WTC11 (cell line): ENCODE measurements at regions not wholly inside any gene's neighbourhood (a gene's known extent, or its start where the extent isn't known, plus 50 kb on each side); places are given as distances from the start of the nearest gene placed in this dataset.

Source experiments
- ATAC-seq: fragments of 200-7000 bp; cut with Tn5 transposase; 2 replicates; pipeline ENCODE4 v1.10.0; 2021; ENCODE audit warnings: mild to moderate bottlenecking, moderate library complexity
- CTCF ChIA-PET: fragments of 300-600 bp; sonication (Branson Sonifier 250); formaldehyde crosslinking; loops from one replicate; lab custom pipeline; 2021; ENCODE audit warnings: antibody characterized with exemption; lab: Charles Lee
- POLR2A ChIA-PET: fragments of 350-600 bp; sonication (Branson Sonifier 250); formaldehyde crosslinking; loops from one replicate; lab custom pipeline; 2021; ENCODE audit warnings: antibody characterized with exemption; lab: Charles Lee
- DNase-seq: peaks from one replicate; pipeline ENCODE4 v3.0.0; 2021; ENCODE audit warnings: low spot score
- H3K27ac Mint-ChIP-seq: 2 replicates; pipeline ENCODE4 v1.8.0; 2021; ENCODE audit warnings: mixed read lengths
- H3K27me3 Mint-ChIP-seq: 2 replicates; pipeline ENCODE4 v1.8.0; 2021; ENCODE audit warnings: low read depth, mild to moderate bottlenecking, moderate library complexity, mixed read lengths
- H3K36me3 Mint-ChIP-seq: 2 replicates; pipeline ENCODE4 v1.8.0; 2021; ENCODE audit warnings: mixed read lengths
- H3K4me1 Mint-ChIP-seq: 2 replicates; pipeline ENCODE4 v1.8.0; 2022; ENCODE audit warnings: mixed read lengths
- H3K4me3 Mint-ChIP-seq: 2 replicates; pipeline ENCODE4 v1.8.0; 2021; ENCODE audit warnings: mild to moderate bottlenecking, moderate library complexity, mixed read lengths
- H3K9me3 Mint-ChIP-seq: 2 replicates; pipeline ENCODE4 v1.8.0; 2021; ENCODE audit warnings: mixed read lengths
- CREM ChIP-seq: sonication (generic); formaldehyde crosslinking; IDR thresholded peaks from 2 replicates; pipeline ENCODE4 v1.8.1; 2022; ENCODE audit warnings: mild to moderate bottlenecking, missing genetic modification reagents, moderate library complexity
- ESRRA ChIP-seq: sonication (generic); formaldehyde crosslinking; IDR thresholded peaks from 2 replicates; pipeline ENCODE4 v1.8.1; 2022; ENCODE audit warnings: mild to moderate bottlenecking, missing genetic modification reagents, borderline replicate concordance
- FOXK1 ChIP-seq: sonication (generic); formaldehyde crosslinking; IDR thresholded peaks from 2 replicates; pipeline ENCODE4 v1.8.0; 2022; ENCODE audit warnings: mild to moderate bottlenecking, moderate library complexity, missing genetic modification reagents
- GTF2I ChIP-seq: fragments of 250-450 bp; sonication (Bioruptor Pico); conservative IDR thresholded peaks from 2 replicates; pipeline ENCODE4 v1.4.0; 2021; ENCODE audit warnings: mild to moderate bottlenecking
- HMGXB4 ChIP-seq: sonication (generic); formaldehyde crosslinking; IDR thresholded peaks from 2 replicates; pipeline ENCODE4 v1.8.1; 2023; ENCODE audit warnings: mild to moderate bottlenecking, moderate library complexity, missing genetic modification reagents
- KAT7 ChIP-seq: sonication (generic); formaldehyde crosslinking; IDR thresholded peaks from 2 replicates; pipeline ENCODE4 v1.8.1; 2023; ENCODE audit warnings: missing genetic modification reagents, mild to moderate bottlenecking, borderline replicate concordance
- MLX ChIP-seq: sonication (generic); formaldehyde crosslinking; IDR thresholded peaks from 2 replicates; pipeline ENCODE4 v1.8.1; 2023; ENCODE audit warnings: mild to moderate bottlenecking, missing genetic modification reagents, moderate library complexity
- NFATC4 ChIP-seq: fragments of 250-450 bp; sonication (Bioruptor Pico); IDR thresholded peaks from 2 replicates; pipeline ENCODE4 v1.9.0; 2021; ENCODE audit warnings: mild to moderate bottlenecking
- NFE2L1 ChIP-seq: sonication (generic); formaldehyde crosslinking; IDR thresholded peaks from 2 replicates; pipeline ENCODE4 v1.8.1; 2023; ENCODE audit warnings: missing genetic modification reagents
- NR2C2 ChIP-seq: sonication (generic); formaldehyde crosslinking; IDR thresholded peaks from 2 replicates; pipeline ENCODE4 v1.8.0; 2022; ENCODE audit warnings: mild to moderate bottlenecking, missing genetic modification reagents
- PRRX2 ChIP-seq: fragments of 250-450 bp; sonication (Bioruptor Pico); IDR thresholded peaks from 2 replicates; pipeline ENCODE4 v1.8.0; 2021; ENCODE audit warnings: mild to moderate bottlenecking
- RELA ChIP-seq: sonication (generic); formaldehyde crosslinking; IDR thresholded peaks from 2 replicates; pipeline ENCODE4 v1.8.1; 2022; ENCODE audit warnings: missing genetic modification reagents, mild to moderate bottlenecking, borderline replicate concordance
- ZMAT4 ChIP-seq: fragments of 250-450 bp; sonication (Bioruptor Pico); IDR thresholded peaks from 2 replicates; pipeline ENCODE4 v1.9.0; 2021; ENCODE audit warnings: mild to moderate bottlenecking
- ZNF396 ChIP-seq: fragments of 250-450 bp; sonication (Bioruptor Pico); IDR thresholded peaks from 2 replicates; pipeline ENCODE4 v1.8.0; 2021; ENCODE audit warnings: mild to moderate bottlenecking, moderate library complexity, borderline replicate concordance
- ZNF423 ChIP-seq: fragments of 250-450 bp; sonication (Bioruptor Pico); IDR thresholded peaks from 2 replicates; pipeline ENCODE4 v2.1.2; 2022; ENCODE audit warnings: mild to moderate bottlenecking, moderate library complexity
- ZNF671 ChIP-seq: fragments of 250-450 bp; sonication (Bioruptor Pico); IDR thresholded peaks from 2 replicates; pipeline ENCODE4 v1.8.0; 2021; ENCODE audit warnings: mild to moderate bottlenecking
- TF ChIP-seq, protein P1 (sequence below): sonication (generic); formaldehyde crosslinking; IDR thresholded peaks from 2 replicates; pipeline ENCODE4 v1.8.0; 2023; ENCODE audit warnings: mild to moderate bottlenecking, missing genetic modification reagents
- TF ChIP-seq, protein P2 (sequence below): sonication (generic); formaldehyde crosslinking; IDR thresholded peaks from 2 replicates; pipeline ENCODE4 v1.8.0; 2022; ENCODE audit warnings: missing genetic modification reagents

- Mint-ChIP-seq H3K27me3 (no peaks in the 10 kb centered on the region), H3K4me3 (no peak overlapping the region), H3K27ac (no peak overlapping the region)
- no peak for DNase-seq
- CTCF ChIA-PET, result interaction anchor here (0.9 kb wide), 1 partner anchor 12 kb away, joined by 4 read pairs; no protein-coding TSS in a partner anchor
- no peak for TF ChIP-seq ZNF671 (CRISPR knock-in tag)
- TF ChIP-seq GTF2I (CRISPR knock-in tag), result no peak
- TF ChIP-seq, all 79 proteins: peak for 0
- POLR2A ChIA-PET, result no interaction called here
- Mint-ChIP-seq H3K36me3 (peaks cover 10% of the 10 kb centered on the region), H3K9me3 (peaks cover 35% of the 10 kb centered on the region), H3K4me1 (no peaks in the 10 kb centered on the region)
- no peak for ATAC-seq
Measured at GRCh38 chr12:115481141-115481540, 796.4 kb downstream of the MED13L start.

- ATAC-seq, result no peak
- Mint-ChIP-seq H3K27ac (no peak overlapping the region), H3K4me3 (no peak overlapping the region), H3K36me3 (no peaks in the 10 kb centered on the region), H3K27me3 (no peaks in the 10 kb centered on the region; the same call in 1 of the 2 replicates), H3K9me3 (peaks cover 19% of the 10 kb centered on the region), H3K4me1 (0 out of 2 replicates have a peak, but pooled peaks cover 2% of the 10 kb centered on the region)
- ChIA-PET POLR2A (no interaction called here), CTCF (interaction anchor here (0.5 kb wide), 1 partner anchor 11 kb away, joined by 3 read pairs; no protein-coding TSS in a partner anchor)
- DNase-seq, result no peak
- TF ChIP-seq, protein P1, sequence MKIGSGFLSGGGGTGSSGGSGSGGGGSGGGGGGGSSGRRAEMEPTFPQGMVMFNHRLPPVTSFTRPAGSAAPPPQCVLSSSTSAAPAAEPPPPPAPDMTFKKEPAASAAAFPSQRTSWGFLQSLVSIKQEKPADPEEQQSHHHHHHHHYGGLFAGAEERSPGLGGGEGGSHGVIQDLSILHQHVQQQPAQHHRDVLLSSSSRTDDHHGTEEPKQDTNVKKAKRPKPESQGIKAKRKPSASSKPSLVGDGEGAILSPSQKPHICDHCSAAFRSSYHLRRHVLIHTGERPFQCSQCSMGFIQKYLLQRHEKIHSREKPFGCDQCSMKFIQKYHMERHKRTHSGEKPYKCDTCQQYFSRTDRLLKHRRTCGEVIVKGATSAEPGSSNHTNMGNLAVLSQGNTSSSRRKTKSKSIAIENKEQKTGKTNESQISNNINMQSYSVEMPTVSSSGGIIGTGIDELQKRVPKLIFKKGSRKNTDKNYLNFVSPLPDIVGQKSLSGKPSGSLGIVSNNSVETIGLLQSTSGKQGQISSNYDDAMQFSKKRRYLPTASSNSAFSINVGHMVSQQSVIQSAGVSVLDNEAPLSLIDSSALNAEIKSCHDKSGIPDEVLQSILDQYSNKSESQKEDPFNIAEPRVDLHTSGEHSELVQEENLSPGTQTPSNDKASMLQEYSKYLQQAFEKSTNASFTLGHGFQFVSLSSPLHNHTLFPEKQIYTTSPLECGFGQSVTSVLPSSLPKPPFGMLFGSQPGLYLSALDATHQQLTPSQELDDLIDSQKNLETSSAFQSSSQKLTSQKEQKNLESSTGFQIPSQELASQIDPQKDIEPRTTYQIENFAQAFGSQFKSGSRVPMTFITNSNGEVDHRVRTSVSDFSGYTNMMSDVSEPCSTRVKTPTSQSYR (CRISPR knock-in tag), result no peak
- TF ChIP-seq HMGXB4 (CRISPR knock-in tag) (no peak), CREM (CRISPR knock-in tag) (no peak), NFATC4 (CRISPR knock-in tag) (no peak), NFE2L1 (CRISPR knock-in tag) (no peak), NR2C2 (CRISPR knock-in tag) (no peak), PRRX2 (CRISPR knock-in tag) (no peak), KAT7 (CRISPR knock-in tag) (no peak), ESRRA (CRISPR knock-in tag) (no peak), ZNF396 (no peak), RELA (CRISPR knock-in tag) (no peak), ZNF423 (no peak), ZMAT4 (CRISPR knock-in tag) (no peak), FOXK1 (CRISPR knock-in tag) (no peak), MLX (no peak)
- TF ChIP-seq, protein P2, sequence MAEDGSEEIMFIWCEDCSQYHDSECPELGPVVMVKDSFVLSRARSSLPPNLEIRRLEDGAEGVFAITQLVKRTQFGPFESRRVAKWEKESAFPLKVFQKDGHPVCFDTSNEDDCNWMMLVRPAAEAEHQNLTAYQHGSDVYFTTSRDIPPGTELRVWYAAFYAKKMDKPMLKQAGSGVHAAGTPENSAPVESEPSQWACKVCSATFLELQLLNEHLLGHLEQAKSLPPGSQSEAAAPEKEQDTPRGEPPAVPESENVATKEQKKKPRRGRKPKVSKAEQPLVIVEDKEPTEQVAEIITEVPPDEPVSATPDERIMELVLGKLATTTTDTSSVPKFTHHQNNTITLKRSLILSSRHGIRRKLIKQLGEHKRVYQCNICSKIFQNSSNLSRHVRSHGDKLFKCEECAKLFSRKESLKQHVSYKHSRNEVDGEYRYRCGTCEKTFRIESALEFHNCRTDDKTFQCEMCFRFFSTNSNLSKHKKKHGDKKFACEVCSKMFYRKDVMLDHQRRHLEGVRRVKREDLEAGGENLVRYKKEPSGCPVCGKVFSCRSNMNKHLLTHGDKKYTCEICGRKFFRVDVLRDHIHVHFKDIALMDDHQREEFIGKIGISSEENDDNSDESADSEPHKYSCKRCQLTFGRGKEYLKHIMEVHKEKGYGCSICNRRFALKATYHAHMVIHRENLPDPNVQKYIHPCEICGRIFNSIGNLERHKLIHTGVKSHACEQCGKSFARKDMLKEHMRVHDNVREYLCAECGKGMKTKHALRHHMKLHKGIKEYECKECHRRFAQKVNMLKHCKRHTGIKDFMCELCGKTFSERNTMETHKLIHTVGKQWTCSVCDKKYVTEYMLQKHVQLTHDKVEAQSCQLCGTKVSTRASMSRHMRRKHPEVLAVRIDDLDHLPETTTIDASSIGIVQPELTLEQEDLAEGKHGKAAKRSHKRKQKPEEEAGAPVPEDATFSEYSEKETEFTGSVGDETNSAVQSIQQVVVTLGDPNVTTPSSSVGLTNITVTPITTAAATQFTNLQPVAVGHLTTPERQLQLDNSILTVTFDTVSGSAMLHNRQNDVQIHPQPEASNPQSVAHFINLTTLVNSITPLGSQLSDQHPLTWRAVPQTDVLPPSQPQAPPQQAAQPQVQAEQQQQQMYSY (CRISPR knock-in tag), result no peak
Measured at GRCh38 chr12:115478505-115478904, 794.5 kb upstream of the TBX3 start.
